ENCODE measurements at regions not wholly inside any gene's neighbourhood (a gene's known extent, or its start where the extent isn't known, plus 50 kb on each side); places are given as distances from the start of the nearest gene placed in this dataset.
"Not testable (repeated sequence)": the region's sequence is repeated elsewhere in the genome, so short reads cannot be mapped to it uniquely, and the experiment has no call there.

DNA sequence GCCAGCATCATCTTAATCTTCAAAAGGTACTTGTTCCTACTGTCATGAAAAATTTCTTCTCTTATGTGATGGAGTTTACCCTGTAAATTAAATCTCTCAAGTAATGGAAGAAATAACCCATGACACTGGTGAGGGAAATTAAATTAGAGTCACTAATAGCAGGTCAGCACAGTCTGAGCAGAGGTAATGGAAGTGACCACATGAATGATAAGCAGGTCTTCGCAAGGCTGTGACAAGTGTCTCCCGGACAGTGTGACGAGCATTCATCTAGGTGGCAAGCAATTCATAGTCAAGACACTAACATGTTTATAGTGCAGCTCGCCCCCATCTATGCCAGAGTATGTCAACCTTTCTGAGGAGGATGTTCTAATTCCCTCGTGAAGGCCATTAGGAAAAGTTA, 249.2 kb downstream of the FRK start:
- DNase-seq (ENCODE audit: low spot score): no peak

DNA sequence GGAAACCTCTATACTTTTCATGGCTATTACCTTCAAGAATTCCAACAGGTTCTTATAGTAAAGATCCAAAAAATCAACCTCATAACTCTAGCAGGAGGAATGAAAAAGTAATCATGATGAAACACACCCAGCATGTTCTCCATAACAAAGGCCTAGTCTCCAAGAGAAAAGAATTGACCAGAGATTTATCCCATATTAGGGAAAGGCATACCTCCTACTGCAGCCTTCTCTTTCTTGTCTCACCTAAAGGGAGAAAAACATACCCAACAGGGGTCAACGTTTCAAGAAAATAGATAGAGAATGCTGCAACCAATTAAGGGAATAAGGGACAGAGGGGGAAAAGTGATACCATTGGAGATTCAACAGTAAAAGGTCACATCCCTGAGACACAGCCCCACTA, 262.5 kb downstream of the FRK start:
- no peak for DNase-seq (ENCODE audit: low spot score)

DNA sequence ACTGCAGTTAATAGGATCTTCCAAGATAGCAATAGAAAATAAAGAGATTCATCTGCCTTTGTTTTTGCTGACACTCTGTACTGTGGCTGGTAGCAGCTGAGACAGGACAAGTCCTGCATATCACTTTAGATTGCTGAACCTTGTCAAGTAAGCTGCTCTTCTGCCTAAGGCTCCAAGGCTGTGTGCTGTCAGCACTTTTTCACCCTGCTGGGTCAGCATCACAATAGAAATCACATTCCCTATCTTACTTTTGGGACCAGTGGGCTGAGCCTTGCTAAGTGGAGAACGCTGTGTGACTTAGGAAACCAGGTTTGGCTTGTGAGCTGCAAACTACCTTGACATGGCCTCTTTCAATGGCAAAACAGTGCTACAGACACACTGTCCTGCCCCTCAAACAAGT, 263.9 kb downstream of the FRK start:
- DNase-seq (ENCODE audit: low spot score): no peak

DNA sequence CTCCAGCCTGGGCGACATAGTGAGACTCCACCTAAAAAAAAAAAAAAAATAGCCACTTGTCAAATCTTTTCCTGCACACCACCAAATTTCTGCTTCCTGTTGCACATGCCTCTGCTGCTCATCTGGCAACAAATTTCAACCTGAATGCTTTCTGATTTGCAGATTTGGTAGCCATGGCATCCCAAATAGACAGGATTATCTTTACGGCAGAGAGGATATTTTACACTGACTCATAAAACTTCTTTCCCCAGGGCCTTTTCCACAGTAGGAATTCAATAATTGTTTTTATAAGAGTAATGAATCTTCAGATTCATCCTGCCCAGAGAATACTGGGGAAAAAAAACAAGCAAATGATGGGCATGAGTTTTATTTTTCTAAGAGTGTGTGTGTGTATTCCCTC, 264.6 kb downstream of the FRK start:
- no peak for DNase-seq (ENCODE audit: low spot score)

DNA sequence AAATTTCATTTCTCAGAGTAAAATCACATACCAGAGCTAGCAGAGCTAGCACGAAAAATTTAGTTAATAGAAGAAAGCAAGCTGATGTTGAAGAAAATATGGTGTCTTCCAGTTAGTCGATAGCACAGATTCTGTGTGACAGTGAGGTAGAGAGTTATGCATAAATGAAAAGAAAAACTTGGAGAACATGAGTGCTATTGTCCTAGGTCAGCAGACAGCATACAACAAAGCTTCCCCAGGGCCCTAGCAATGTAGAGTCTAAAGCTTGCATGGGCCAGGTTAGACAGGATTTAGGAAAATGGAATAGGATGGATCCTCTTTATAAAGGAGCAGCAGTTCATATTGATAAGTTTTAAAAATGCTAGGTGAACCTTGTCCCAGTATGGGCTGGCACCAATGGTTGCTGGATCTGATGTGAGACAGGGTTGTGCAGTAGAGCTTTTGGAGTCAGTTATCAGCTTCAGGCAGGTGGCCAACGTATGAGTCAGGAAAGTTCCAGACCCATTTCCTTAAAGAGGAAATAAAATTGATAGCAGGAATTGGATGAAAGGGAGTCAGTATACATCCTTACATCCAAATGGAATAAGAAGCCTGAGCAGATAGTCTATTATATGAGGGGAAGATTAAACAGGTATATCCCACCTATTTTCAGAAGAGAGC, 277.2 kb downstream of the FRK start:
- no peak for DNase-seq (ENCODE audit: low spot score)

DNA sequence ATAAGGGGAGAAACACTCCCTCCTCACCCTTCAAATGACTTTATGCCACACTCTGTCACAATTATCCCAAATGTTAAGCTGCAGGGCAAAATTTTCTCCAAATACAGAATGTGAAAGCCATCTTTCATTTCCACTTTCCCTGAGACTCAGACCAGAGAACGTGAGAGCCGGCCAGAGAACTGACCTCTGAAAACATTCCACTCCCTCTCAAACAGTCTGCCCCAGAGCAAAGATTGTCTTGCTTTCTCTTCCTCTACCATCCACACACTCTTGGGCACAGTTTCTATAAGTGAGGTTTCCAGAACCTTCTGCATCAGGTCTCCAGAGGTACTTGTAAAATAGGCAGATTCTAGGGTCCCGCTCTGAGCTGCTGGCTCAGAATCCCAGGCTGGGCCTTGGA, 278.1 kb downstream of the FRK start:
- no peak for DNase-seq (ENCODE audit: low spot score)

DNA sequence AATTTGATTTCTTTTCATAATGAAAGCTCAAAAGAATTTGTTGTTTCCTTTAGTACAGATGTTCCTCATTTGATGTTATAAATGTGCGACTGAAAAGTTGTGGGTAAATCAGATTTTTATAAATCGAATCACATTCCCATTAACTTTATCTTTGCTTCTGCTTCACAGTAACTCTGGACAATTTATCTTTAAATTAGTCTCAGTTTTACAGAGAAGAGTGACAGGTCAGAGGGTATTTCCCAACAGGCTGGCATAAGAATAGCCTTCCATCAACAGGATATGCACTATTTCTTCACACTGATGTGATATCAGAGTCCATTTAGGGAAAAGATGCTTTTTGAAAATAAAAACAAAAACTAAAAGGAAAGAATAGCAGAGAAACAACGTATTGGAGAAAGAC, 286.9 kb downstream of the FRK start:
- no peak for DNase-seq (ENCODE audit: low spot score)

DNA sequence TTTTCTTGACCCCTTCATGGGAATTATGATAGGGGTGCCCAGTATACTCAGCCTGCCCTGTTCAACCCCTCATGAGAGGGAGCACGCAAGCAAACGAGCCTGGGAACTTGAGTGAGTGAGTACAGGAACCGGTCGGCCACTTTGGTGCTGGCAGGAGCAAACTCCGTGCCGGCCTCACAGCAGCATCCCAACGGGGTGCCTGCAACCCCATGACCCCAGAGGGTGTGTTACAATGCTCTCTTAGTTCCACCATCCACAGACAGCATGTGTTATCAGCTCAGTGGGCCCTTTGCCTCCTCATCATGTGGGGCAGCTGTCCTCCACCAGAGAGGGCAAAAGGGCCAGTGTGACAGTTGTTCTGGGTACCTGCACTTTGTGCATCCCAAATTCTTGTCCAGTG, 289.8 kb downstream of the FRK start:
- no peak for DNase-seq (ENCODE audit: low spot score)

DNA sequence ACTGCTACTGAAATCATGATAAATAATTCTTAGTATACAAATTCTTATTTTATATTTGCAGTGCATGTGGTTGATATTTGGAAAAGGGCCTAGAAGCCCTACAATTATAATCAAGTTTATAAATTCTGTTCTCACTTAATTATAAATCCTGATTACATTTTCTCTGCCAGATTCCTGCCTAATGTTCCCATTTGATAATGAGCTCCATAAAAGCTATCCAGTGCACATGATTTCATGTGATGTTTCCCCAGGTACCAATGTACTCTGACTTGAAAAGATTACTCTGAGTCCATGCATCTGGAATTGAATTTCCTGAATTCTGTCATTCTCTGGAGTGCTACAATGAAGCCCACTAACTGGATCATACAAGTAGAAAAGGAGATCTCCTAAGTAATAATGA, 292.2 kb downstream of the FRK start:
- no peak for DNase-seq (ENCODE audit: low spot score)

DNA sequence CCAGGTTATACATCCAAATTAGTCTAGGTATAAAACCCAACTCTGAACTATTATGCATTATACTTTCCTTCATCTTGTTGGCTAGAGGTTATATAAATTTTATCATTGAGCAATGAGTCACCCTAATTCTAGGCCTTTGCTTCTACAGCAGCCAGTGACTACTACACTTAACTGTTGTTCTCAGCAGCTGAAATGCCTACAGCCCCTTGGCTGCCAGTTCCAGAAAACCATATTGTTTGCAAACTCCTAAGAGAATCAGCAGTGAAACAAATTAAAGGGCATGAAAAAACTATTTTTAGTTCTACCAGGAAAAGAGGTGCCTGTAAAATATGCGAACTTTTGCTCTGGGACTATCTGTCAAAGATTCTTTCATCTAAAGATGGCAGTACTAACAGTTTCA, 292.8 kb downstream of the FRK start:
- DNase-seq (ENCODE audit: low spot score): no peak

DNA sequence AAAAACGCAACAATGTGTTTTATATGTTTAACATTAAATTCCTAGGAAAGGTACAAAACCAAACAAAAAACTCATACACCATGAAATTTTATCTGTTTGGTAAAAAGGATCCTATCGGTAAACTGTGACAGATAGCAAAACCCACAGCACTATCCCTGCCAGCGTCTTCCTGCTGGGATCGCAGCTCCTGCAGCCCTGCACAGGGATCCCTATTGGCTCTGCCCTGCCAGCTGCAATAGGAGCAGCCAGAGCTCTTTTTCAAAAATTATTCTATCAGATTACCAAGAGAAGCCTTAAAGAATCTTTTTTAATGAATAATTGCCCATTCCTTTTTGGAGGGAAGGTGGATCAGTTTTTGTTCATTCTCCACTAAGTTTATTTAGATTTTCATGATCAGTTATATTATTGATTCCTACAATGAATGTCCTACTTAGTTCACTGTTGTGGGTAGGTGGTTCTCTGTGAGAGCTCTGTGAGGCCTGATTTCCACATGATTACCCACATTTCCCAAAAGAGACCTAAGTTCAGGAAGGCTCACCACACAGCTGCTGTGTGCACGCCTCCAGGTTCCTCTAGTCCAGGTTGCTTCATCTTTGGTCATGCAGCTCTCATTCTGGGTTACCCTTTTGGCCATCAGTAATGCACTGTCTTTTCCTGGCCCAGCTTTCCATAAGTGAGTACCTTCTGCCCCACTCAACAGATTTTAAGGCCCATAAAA, 293.8 kb downstream of the FRK start:
- no peak for DNase-seq (ENCODE audit: low spot score)

DNA sequence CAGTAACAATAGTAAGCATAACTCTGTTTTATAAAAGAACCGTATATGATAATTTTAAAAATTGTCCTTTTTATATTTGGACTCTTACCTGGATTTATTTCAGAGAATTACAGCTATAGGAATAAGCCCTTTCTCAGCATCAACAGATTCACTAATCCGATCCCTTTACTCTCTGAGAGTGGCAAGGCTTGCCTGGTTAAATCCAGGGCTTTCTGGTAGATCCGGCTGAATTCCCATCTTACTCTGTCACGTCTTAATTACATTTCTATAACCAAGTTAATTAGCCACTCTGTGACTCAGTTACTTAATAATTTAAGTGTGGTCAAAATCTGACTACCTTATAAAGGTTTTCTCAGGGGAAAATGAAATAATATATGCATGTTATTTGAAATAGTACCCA, 294.7 kb downstream of the FRK start:
- DNase-seq (ENCODE audit: low spot score): no peak

DNA sequence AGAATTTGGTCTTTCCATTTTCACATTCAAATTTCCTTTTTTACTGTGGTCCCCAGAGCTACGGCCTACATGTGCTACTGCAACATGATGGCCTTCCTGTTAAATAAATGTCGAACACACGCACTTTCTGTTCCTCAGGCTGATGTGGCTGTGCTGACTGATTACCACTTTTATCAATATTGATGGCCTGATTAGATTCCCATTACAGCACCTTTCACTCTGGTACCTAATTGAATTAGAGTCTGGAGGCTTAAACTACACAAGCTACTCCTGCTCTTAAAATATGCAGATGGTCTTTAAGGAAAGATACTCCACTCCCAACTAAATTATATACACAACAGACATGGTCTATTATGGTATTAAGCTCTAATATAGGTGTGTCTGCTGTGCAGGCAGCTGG, 301.6 kb downstream of the FRK start:
- DNase-seq (ENCODE audit: low spot score): no peak

DNA sequence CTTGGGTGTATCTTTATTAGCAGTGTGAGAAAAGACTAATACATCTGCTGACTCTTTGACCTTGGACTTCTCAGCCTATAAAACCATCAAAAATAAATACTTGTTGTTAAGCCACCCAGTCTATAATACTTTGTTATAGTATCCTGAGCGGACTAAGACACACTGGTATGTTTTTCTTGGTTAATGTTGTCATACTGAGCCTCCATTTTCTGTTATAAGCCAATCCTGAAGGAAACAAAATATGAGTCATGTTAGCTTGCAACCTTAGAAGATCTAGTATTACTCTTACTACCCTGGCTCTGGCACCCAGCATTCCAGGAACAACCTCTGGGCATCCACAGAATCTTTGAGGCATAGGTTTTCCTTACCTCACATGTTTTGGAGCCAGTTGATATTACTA, 307.2 kb downstream of the FRK start:
- no peak for DNase-seq (ENCODE audit: low spot score)

DNA sequence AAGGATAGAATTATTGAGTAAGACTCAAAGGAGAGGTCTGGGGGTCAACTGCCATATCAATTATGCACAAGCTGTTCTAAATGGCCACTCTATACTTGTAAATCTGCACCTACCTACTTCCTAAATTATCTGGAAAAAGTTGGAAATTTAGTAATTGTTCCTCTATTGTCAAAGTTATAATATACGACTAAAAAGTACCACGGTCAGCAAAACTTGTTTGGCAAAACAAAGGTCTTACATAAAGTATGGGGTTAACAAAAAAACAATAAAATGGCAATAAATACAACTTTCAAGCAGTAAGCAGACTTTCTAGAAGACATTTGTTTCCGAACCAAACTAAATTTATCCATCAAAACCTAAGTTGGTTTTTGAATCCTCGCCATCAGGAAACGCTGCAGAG, 309.7 kb downstream of the FRK start:
- no peak for DNase-seq (ENCODE audit: low spot score)

DNA sequence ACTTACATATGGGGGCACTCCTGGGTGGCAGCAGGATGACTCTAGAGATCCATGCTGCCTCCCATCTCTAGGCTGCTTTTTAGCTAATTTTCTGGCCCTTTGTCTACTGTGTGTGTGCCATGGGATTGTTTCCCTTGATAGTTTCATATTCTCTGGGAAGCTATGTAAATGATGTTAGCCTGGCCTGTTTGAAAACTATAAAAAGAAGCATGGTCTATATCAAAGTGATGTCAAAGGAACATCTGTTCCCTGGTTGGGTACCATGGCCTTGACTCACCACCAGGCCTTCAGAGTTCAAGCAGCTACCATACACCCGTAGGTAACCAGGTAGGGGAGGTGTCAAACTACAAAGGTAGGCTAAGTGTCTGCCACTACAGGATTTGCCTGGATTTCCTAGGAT, 310.4 kb downstream of the FRK start:
- no peak for DNase-seq (ENCODE audit: low spot score)

DNA sequence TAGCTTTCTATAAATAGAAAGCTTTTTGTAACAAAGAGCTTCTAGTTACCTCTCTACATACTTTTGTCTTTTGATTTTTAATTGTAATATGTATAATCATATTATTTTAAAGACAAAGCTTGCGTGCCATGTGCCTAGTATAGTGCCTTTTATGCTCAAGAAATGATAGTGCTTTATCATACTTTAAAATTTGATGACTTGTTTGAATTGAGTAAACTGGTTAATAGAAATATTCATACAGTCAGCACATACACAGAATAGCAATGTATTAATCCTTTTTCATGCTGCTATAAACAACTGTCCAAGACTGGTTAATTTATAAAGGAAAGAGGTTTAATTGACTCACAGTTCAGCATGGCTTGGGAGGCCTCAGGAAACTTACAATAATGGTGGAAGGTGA, 313.0 kb downstream of the FRK start:
- no peak for DNase-seq (ENCODE audit: low spot score)

DNA sequence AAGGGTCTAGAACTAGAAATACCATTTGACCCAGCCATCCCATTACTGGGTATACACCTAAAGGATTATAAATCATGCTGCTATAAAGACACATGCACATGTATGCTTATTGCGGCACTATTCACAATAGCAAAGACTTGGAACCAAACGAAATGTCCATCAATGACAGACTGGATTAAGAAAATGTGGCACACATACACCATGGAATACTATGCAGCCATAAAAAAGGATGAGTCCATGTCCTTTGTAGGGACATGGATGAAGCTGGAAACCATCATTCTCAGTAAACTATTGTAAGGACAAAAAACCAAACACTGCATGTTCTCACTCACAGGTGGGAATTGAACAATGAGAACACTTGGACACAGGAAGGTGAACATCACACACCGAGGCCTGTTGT, 314.1 kb downstream of the FRK start:
- DNase-seq (ENCODE audit: low spot score): not testable (repeated sequence)

DNA sequence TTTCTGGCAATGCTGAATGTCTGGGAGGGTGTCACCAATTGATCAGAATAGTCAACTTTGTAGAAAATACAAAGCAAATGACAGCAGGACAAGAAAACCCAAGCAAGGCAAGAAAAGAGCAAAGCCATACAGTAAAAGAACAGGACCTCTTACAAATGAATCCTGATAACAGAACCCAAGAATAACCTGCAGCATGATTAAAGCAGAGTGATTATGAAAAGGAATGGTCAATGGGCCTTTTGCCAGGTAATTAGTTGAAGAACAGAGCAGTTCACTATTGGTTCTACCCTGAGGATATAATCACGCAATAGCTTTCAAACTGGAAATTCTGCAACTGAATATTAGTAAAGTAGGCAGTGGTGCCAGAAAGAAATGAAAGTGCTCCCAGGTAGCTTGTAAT, 319.8 kb downstream of the FRK start:
- no peak for DNase-seq (ENCODE audit: low spot score)

DNA sequence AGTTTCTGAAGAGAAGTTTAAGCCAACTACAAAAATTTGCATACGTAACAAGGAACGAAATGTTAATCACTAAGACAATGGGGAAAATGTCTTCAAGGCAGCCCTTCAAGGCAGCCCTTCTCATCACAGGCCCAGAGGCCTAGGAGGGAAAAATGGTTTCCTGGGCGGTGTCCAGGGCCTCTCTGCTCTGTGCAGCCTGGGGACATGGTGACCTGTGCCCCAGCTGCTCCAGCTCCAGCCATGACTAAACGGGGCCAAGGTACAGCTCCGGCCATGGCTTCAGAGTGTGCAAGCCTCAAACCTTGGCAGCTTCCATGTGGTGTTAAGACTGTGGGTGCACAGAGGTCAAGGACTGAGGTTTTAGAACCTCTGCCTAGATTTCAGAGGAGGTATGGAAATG, 325.1 kb downstream of the FRK start:
- DNase-seq (ENCODE audit: low spot score): no peak

DNA sequence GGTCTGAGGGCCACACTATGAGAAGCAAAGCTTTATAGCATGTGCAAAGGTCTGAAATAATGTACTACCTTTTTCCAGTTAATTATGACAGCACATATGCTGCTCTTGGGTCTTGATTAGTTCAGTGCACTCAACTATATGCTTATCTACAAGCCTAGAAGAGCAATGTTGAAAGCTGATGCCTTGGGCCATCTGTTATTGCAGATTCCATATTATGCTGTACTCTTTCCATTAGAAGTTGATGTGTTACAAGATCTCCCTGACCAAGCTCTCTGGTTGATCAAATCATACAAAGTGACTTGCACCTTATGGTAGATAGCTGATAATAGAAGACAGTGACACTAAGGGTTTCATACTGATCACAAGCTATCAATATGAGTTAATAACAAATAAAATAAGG, 327.3 kb downstream of the FRK start:
- no peak for DNase-seq (ENCODE audit: low spot score)

DNA sequence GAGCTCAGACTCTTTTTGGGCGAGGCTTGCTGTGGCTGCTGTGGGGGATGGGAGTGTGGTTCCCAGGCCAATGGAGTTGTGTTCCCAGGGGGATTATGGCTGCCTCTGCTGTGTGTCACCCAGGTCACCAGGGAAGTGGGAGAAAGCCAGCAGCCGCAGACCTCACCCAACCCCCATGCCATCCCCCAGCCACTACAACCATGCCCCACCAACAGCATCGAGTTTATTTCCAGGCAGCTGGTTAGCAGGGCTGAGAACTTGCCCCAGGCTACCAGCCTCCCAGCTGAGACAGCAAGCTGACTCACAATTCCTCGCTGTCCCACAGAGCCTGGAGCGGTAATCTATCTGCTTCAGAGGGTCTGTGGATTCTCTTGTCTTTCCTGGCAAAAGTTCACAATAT, 331.7 kb downstream of the FRK start:
- DNase-seq (ENCODE audit: low spot score): no peak

DNA sequence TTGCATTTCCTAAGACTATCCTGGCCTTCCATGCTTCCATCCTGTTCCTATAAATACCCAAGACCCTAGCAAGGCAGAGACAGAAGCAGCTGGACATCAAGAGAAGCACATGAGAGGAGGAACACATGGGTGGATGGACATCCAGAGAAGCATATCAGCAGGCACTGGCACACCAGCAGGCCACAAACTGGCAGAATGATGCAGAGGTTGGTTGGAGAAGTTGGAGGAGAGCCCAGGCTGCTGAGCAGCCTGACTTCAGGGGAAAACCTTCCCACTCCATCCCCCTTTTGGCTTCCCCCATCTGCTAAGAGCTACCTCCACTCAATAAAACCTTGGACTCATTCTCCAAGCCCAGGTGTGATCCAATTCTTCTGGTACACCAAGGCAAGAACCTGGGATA, 332.5 kb downstream of the FRK start:
- no peak for DNase-seq (ENCODE audit: low spot score)

DNA sequence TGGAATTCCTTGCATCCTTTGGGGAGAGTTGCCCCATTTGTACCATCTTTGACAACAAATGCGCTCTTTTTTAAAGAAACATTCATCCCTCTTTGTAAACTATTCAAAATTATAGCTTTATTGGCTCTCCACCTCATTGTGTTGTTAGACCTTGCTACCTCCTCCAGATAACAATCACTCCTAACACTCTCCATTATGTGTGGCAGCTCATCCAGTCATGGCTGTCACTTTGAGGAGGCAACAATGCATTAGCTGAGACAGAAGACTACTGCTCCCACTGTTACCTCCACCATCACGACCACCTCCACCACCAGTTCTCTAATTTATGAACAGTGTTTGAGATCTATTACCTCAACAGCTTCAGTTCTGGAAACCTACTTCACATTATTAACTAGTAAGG, 339.1 kb downstream of the FRK start:
- DNase-seq (ENCODE audit: low spot score): no peak
